NOMO-1 treated with dmso at 0.1 percent for 144 hours (cell line): ENCODE measurements at regions not wholly inside any gene's neighbourhood (a gene's known extent, or its start where the extent isn't known, plus 50 kb on each side); places are given as distances from the start of the nearest gene placed in this dataset.
A peak's percentile ranks its signal among the peaks of the same experiment; 100 is the strongest.

ENCODE experiments used
- DNase-seq: peaks from one replicate; lab custom pipeline; 2025; ENCODE audit not compliant: unreplicated experiment; lab: John Stamatoyannopoulos, UW

DNA sequence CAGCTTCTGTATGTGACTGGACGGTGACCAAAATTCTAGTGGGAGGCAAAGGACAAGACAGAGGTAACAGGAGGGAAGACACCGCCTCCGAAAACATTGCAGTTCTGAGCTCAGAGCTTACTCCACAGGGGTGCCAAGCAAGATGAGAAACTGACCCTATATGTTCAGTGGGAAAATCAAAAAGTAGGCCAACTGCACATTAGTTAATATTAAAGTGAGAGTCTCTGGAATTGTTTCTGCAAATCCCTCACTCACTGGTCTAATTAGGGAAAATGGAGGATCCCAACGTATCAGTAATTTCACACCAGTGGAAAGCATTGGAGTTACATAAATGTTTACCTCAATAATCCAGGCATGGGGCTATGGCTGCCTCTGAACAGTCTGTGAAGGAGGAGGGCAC lies 313.3 kb upstream of the KCNH8 start:
- DNase-seq, result no peak

DNA sequence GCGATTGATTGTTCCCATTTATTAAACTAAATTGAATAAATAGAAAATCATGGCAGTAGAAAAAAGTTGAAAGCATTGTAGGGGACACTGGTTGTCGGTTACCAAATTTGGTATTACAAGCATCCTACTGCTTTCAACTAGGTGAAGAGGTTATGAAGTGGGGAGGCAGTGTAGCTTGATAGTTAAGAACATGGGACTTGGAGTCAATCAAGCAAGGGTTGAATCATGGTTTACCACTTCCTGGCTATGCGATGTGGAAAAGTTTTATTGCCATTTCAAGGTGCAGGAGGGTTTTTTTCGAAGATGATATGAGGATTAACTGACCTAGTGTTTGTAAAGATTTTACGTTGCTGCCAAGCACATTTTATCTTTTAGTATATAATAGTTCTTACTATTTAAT lies 318.2 kb upstream of the KCNH8 start:
- DNase-seq, result no peak

DNA sequence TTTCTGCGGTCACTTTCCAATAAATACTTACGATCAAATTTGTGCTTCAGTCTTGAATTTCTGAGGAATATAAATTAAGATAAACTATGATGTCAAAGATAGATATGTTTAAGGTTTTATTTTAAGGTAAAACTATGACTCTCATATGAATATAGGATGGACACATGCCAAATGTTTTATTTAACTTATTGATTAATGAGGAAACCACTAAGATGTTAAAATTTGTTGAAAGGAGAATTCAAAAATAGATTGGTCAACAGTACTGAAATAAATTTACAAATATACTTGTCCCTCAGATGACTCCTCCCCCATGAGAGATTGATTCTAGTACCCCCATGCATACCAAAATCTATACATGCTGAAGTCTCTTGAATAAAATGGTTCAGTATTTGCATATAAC lies 319.7 kb upstream of the KCNH8 start:
- no peak for DNase-seq

DNA sequence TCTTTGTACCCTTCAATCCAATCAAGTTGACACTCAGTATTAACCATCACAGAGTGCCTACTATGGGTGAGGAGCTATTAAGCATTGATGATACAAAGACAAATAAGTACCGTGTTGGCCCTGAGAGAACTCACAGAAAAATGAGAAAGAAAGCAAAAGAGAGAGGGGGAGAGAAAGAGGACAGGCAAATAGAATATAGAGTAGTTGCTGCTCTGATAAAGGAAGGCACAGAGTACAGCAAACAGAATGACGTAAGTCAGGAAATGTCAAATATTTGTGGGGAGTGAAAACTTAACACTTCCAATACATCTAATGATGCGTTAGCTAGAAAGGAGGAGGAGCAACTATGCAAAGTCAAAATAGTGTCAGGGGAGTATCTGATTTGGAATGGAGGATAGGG lies 320.6 kb upstream of the KCNH8 start:
- no peak for DNase-seq

DNA sequence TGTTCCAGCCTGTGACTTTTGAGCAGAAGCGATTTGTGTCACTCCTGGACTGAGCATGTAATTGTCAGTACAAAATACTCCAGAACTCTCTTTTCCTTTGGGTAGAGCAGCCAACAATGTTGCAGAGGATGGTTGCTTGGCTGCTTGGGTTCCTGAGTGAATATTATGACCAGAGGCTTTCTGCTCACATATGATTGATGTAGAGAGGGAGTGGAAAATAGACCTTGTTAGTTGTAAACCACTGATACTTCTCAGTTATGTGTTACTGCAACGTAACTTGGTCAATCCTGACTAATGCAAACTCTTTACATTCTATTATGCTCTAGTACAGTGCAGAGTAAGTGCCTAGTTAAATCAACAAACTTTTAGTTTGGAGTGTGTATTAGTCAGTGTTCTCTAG lies 322.6 kb upstream of the KCNH8 start:
- DNase-seq, result peak; percentile 4

DNA sequence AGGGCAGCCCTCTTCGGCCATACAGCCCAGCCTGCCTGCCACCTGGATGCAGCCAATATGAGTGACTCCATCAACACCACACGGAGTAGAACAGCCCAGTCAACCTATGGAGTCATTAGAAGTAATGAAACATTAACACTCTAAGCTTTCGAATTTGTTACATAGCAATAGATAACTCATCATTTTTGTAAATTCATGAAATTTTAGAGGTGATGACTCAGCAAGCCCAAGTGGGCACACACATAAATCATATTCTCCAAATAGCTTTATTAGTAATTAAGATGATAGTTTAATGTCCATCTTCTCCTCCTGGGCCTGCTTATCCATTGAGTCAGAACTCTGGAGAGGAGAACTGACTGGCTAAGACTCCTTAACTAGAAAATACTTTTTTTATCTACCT lies 335.0 kb upstream of the KCNH8 start:
- no peak for DNase-seq

DNA sequence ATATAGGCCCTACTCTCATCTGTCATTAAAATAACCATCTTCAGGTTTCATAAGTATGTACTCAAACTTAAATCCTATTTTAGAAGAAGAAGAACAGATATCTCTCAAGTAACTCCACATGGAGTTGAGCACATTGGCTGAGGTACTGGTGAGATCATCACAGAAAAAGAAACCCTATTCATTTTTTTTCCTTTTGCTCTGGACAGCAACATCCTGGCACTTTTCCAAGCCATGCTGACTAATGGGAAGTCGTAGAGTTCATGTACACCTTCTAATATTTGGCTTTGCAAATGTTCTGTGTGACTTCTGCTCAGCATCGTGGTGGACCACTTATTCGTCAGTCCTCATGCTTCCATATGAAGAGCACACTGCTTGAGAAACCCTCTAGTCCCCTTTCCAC lies 336.0 kb upstream of the KCNH8 start:
- DNase-seq, result no peak

DNA sequence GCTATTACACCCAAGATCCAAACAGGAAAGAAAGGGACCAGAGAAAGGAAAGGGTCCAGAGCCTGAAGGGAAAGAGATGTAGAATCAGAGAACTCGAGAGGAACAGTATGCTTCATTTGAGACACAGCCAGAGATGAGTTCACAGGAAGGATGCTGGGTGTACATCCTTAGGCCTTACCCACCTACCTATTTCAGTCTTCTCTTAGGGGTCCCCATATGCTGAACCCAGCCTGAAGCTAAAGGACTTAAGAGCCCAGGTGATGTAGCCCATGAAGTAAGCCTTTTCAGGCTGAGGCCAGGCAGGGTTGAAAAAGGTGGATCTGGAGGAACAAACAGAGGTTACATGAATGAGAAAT lies 338.0 kb upstream of the KCNH8 start:
- DNase-seq, result no peak

DNA sequence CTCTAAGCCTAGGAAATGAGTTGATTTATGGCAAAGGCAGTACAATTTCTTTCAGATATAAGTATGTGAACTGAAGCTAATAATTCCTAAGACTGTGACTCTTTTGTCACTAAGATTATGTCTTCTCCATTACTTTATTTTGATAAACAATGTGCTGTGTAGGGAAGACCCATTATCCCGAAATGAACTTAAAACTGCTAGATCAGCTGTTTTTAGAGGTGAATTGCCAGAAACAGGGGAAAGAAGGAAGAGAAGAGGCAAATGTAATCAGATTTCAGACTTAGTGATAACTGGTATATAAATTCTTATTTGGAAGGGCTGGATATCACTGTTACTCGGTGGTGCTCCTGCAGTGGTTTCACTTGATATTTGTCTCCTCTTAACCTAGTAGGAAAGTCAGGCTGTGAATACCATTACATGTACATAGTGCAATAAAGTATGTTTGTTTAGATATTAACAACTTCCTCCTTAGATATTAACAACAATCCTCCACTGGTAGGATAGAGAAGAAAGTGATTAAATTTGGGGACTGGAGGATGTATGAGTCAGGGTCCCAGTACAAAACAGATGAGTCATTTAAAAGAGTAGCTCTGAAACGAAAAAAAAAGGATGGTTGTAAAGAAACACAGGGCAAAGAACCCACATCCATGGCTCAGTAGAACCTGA lies 338.5 kb upstream of the KCNH8 start:
- DNase-seq, result no peak

DNA sequence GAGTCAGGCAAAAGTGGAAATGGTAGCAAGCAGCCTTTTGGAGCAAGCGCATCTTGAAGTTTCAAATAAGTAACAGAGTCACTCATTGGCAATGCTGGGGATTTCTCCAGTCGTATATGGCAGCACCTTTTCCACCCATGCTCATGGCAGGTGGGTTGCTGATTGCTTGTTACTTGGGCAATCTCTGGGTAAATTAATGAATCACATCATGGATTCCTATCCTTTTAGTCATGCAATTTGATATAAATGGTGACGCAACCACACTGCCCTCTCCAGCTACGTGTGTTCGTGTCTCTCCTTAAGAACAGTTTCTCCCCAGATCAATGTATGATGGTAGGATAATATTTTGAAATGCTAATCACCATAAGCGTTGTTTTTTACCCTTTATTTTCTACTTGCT lies 339.9 kb upstream of the KCNH8 start:
- DNase-seq, result no peak

DNA sequence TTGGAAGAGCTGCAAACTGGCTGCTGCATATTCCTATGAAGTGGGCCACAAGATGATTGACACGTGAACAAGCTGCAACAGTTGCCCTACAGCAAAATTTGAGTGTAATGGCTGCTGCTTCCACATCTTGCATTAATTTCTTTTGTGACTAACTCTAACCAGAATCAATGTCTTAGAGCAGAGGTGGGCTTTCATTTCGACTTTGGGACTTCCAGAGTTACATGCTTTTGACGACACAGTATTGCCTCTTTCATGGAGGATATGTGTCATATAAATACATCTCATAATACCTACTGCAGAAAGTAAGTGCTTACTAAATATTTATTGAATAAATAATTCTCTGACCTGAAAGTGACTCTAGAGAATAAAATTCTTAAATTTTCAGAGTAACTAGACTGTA lies 340.7 kb upstream of the KCNH8 start:
- DNase-seq, result no peak

DNA sequence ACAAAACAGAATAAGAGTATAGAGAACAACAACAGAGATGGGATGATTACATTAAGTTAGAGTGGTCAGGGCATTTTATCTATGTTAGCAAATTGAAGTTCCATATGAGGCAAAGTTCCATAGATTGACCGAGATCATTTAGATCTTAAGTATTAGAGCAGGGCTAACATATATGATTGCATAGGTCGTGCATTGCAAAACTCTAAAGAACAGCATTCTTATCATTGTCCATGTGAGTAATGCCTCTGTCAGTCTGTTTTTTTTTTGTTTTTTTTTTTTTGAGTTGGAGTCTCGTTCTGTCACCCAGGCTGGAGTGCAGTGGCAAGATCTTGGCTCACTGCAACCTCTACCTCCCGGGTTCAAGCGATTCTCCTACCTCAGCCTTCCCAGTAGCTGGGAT lies 341.7 kb upstream of the KCNH8 start:
- DNase-seq, result no peak

DNA sequence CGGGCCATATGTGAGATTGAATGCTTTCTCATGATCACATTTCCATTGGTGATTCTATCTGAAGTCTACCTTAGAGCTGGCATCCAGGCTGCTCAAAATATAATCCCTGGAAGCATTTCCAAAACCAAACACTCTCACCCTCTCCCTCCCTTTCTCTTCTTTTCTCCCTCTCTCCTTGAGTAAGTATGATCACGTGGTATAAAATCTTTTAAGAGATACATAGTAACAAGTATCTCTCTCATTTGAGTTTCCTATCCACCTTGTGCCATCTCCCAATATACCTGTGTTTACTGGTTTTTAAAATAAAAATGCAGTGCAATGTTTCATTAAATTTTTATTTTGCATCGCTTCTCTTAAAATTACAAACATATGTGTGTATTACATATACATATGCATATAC lies 350.9 kb upstream of the KCNH8 start:
- DNase-seq, result no peak

DNA sequence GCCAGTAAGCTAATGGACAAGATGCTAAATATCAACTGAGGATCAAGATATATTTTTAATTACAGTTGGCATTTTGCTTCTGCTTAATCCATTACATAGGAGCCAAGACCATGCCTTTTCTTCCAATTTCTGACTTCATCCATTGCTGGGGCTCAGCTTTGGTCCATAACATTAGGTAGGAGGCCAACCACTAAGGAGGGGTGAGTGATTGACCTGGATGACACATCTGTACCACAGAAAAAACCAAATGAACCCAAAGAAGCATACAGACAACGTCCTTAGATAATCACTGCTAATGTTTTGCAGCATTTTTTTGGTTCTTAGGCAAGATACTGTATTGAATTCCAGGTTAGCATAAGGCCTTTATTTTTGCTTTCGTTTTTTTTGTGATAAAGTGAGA lies 353.2 kb upstream of the KCNH8 start:
- DNase-seq, result no peak

DNA sequence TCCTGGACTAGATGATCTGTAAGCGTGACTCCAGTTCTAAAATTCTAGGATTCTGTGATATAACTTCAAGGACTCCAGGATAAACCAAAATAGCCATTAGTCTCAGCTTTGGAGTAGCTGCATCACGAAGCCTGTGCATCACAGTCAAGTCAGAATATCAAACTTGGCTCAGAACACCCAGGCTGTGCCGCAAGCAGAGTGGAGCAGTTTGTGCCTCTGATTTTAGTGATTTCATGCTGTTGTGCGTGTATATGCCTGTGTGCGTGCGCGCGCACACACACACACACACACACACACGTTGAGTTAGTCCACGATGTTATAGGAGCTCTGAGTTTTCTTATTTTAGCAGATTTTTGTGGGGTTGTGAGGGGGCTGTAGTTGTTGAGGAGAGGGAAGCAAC lies 356.6 kb upstream of the KCNH8 start:
- no peak for DNase-seq

DNA sequence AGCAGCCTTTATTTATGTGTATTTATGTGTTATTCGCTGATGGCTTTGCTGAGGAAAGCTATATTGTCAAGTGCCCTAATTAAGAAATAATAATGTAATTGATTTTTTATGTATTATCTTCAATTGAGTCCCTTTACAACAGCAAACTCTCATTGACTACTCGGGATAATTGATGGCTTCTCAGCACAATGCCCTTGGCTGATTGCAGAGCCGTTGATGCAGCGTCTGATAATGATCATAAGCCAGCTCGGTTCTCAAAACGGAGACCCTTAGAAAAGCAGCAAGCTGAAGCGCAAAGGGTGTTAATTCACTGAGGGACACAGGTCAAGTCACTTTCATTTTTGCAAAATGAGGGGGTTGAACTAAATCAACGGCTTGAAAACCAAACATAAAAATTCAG lies 357.1 kb upstream of the KCNH8 start:
- no peak for DNase-seq

DNA sequence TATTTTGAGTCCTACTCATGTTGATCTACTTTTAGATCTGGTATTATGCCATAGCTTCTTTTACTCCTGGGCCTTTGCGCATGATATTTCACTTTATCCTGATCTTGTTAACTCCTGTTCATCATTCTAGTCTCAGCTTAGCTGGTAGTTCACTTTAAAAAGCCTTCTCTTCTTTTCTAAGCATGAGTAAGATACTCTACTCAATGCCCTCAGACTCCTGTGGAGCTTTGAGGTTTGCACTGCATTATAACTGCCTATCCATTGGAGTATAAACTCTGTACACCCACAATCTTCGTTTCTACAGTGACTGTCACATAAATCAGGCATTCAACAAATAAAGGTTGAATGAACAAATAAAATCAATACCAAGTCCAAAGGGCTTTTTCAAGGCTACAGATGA lies 357.9 kb upstream of the KCNH8 start:
- DNase-seq, result no peak

DNA sequence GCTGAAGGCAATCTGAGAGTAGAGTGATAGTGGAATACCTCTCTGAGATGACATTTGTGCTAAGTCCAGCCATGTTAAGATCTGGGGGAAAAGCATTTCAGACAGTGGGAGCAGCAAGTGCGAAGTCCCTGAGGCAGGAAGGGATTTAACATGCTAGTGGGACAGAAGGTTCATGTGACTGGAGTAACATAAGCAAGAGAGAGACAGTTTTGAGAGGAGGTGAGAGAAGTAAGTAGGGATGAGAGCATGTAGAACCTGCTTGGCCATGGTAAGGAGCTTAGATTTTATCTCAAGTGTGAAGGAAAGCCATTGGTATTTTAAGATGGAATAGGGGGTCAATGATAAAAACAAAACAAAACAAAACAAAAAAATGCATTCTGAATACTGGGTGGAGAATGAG lies 358.6 kb upstream of the KCNH8 start:
- DNase-seq, result no peak

DNA sequence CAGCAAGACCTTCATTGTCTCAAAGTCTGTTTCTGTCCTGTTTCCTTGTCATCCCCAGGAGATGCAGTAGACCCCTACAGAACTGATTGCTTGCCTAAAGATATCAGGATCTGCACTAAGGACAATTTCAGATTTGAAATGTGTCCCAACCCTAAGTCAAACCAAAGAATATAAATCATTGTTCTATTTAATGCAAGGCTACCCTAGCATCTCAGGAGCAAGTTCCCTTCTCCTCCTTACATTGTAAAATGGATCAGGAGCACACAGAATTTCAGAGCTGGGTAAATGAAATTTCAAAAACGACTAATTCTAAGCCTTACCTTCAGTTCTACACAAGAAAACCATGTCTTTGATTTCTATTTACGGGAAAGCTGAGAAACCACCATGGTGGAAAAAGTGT lies 360.9 kb upstream of the KCNH8 start:
- DNase-seq, result peak; percentile 18

DNA sequence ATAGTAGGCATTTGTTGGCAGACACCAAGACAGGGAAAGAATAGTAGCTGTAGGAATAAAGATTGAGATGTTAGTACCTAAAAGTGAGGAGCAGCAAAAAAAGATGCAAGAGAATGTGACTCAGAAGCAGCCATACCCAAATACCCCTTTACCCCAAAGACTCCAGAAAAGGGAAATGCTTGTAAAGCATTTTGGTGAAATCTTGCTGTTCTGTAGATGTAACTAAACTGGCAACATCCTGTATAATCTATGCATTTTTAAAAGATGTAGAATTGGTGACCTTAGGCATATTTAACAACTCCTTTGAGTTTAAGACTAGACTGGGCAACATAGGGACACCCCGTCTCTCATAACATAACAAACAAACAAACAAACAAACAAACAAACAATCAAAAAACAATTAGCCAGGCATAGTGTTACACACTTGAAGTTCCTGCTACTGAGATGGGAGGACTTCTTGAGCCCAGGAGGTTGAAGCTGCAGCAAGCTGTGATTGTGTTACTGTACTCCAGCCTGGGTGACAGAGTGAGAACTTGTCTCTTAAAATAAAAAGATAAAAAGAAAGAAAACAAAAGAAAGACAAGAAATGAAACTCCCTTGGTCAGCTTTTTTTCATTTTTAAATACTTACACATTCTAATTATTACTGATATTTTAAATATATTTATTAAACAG lies 361.5 kb upstream of the KCNH8 start:
- no peak for DNase-seq

DNA sequence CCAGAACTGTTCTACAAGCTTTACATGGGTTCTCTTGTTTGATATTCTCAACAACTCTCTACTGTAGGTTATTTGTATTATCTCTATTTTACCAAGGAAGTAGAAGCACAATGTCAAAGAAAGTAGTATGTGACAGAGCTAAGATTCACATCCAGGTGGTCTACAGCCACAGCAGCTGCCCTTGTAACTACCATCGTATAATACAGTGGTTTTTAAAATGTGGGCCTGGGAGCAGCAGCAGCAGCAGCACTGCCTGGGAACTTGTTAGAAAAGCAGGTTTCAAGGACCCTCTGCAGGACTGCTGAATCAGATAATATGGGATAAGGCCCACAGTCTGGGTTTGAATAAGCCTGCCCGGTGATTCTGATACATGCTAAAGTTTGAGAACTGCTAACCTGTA lies 357.1 kb upstream of the SATB1 start:
- no peak for DNase-seq

DNA sequence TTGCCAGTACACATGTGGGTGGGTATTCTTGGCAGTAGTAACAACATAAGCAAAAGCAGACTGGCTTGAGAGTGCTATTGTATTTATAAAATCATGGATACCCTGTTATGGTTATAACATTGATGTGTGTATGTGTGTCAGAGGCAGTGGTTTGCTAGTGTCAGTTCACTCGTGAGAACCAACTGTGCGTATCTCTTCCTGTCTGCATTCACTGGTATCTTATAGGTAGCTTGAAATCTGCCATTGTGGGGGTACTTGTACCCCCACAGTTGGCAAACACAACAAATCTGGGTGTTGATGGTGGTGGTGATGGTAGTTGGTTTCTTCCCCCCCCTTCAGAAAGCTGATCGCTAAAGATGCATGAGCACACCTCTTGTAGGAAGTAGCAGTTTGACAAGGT lies 355.8 kb upstream of the SATB1 start:
- no peak for DNase-seq

DNA sequence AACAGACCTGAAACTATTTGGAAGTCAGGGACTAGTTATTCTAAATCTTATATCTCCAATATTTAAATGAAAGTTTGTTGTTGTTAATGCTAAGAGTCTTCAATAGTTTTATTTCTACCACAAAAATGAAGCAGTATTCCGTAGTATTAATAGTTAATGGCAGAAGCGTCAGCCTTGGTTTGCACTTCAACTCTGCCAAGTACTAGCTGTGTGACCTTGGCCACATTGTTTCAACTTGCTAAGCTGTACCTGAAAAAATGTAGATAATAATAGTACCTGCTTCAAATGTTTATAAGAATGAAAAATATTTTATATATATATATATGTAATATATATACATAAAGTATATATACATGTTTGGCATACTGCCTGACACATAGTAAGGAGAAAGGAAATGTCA lies 354.6 kb upstream of the SATB1 start:
- no peak for DNase-seq
